CD14-positive monocyte (primary cell): ENCODE measurements at regions not wholly inside any gene's neighbourhood (a gene's known extent, or its start where the extent isn't known, plus 50 kb on each side); places are given as distances from the start of the nearest gene placed in this dataset.

ENCODE experiments used
- DNase-seq, 3 donors: peaks; one replicate each; pipeline ENCODE4 v3.0.0-alpha.2; 2011 to 2022
- H2AFZ ChIP-seq: 2 replicates; pipeline ENCODE4 v1.6.0; 2012; ENCODE audit warnings: mild to moderate bottlenecking, low read depth, low read length, inconsistent platforms; ENCODE audit not compliant: insufficient read depth, poor library complexity, severe bottlenecking
- H3K27ac ChIP-seq, 2 donors: 1 replicate in 1 of 2; 2 replicates in 1 of 2; pipeline ENCODE4 v1.5.1; 2012 to 2013; ENCODE audit warnings: low read length in 2 of 2, control low read depth in 1 of 2, inconsistent platforms in 1 of 2, low read depth in 1 of 2, mild to moderate bottlenecking in 1 of 2
- H3K27me3 ChIP-seq, 2 donors: one replicate each; pipeline versions ENCODE4 v1.6.0 to v1.6.1; 2011 to 2013; ENCODE audit warnings: low read length in 2 of 2; ENCODE audit not compliant: control insufficient read depth in 2 of 2, insufficient read depth in 2 of 2
- H3K36me3 ChIP-seq, 2 donors: replicated peaks in 1 of 2; 1 replicate in 1 of 2; 2 replicates in 1 of 2; pipeline versions ENCODE4 v1.5.1 to v1.6.1; 2012 to 2013; ENCODE audit warnings: low read length in 2 of 2, control low read depth in 1 of 2, inconsistent platforms in 1 of 2, mild to moderate bottlenecking in 1 of 2; ENCODE audit not compliant: insufficient read depth in 2 of 2, control insufficient read depth in 1 of 2
- H3K4me1 ChIP-seq, 2 donors: 1 replicate in 1 of 2; 2 replicates in 1 of 2; pipeline versions ENCODE4 v1.5.1 to v1.6.1; 2012 to 2013; ENCODE audit warnings: low read length in 2 of 2, control low read depth in 1 of 2, inconsistent platforms in 1 of 2, mild to moderate bottlenecking in 1 of 2, moderate library complexity in 1 of 2; ENCODE audit not compliant: insufficient read depth in 2 of 2, control insufficient read depth in 1 of 2
- H3K4me2 ChIP-seq: replicated peaks from 2 replicates; pipeline ENCODE3; 2012; ENCODE audit warnings: low read length, moderate library complexity, mild to moderate bottlenecking; ENCODE audit not compliant: poor library complexity, severe bottlenecking; ENCODE audit errors: extremely low read depth
- H3K4me3 ChIP-seq, 3 experiments: fragments of 200-600 bp in 1 of 3; sonication (generic) in 1 of 3; replicated peaks in 1 of 3; 1 replicate in 2 of 3; 2 replicates in 1 of 3; pipeline ENCODE4 v1.5.1; 2011 to 2013; ENCODE audit warnings: low read length in 3 of 3, mild to moderate bottlenecking in 3 of 3, control low read depth in 2 of 3, low read depth in 2 of 3, inconsistent platforms in 1 of 3, moderate library complexity in 1 of 3
- H3K79me2 ChIP-seq: 2 replicates; pipeline ENCODE4 v1.6.0; 2012; ENCODE audit warnings: mild to moderate bottlenecking, control low read depth, inconsistent platforms, low read length, moderate library complexity; ENCODE audit not compliant: insufficient read depth
- H3K9ac ChIP-seq: 2 replicates; pipeline ENCODE4 v1.6.0; 2017; ENCODE audit warnings: low read length, mild to moderate bottlenecking; ENCODE audit not compliant: insufficient read depth, poor library complexity, severe bottlenecking
- H3K9me3 ChIP-seq, 2 donors: replicated peaks in 1 of 2; 1 replicate in 1 of 2; 2 replicates in 1 of 2; pipeline versions ENCODE4 v1.5.1 to v1.6.1; 2012 to 2013; ENCODE audit warnings: low read length in 2 of 2, control low read depth in 1 of 2; ENCODE audit not compliant: control insufficient read depth in 1 of 2, insufficient read depth in 1 of 2
- H4K20me1 ChIP-seq: 2 replicates; pipeline ENCODE4 v1.6.0; 2012; ENCODE audit warnings: mild to moderate bottlenecking, low read length, control low read depth, moderate library complexity; ENCODE audit not compliant: insufficient read depth
- H3K27ac Mint-ChIP-seq, 7 donors: one replicate each; pipeline ENCODE4 v1.8.0; 2020; ENCODE audit warnings: mild to moderate bottlenecking in 7 of 7, mixed read lengths in 7 of 7, moderate library complexity in 6 of 7, inconsistent platforms in 2 of 7
- H3K27me3 Mint-ChIP-seq, 3 donors: one replicate each; pipeline ENCODE4 v1.8.0; 2021 to 2022; ENCODE audit warnings: low read depth in 3 of 3, mild to moderate bottlenecking in 3 of 3, mixed read lengths in 3 of 3, moderate library complexity in 3 of 3, inconsistent platforms in 1 of 3
- H3K36me3 Mint-ChIP-seq, 2 donors: one replicate each; pipeline ENCODE4 v1.8.0; 2020; ENCODE audit warnings: mixed read lengths in 2 of 2, inconsistent platforms in 1 of 2, mild to moderate bottlenecking in 1 of 2
- H3K4me1 Mint-ChIP-seq: one replicate; pipeline ENCODE4 v1.8.0; 2020; ENCODE audit warnings: mild to moderate bottlenecking, mixed read lengths
- H3K4me3 Mint-ChIP-seq, 2 donors: one replicate each; pipeline ENCODE4 v1.8.0; 2020; ENCODE audit warnings: mild to moderate bottlenecking in 2 of 2, mixed read lengths in 2 of 2, moderate library complexity in 1 of 2
- H3K9me3 Mint-ChIP-seq, 7 donors: one replicate each; pipeline ENCODE4 v1.8.0; 2020 to 2022; ENCODE audit warnings: mixed read lengths in 7 of 7, mild to moderate bottlenecking in 6 of 7, moderate library complexity in 6 of 7, inconsistent platforms in 2 of 7
- CTCF ChIP-seq: fragments of 200-600 bp; IDR thresholded peaks from one replicate; pipeline ENCODE4 v1.8.0; 2022; ENCODE audit warnings: antibody characterized with exemption, mild to moderate bottlenecking
- WGBS: methylation state at CpG from one replicate; pipeline ENCODE4 v1.1.5; 2013; ENCODE audit warnings: missing lambda C conversion rate; ENCODE audit not compliant: insufficient coverage; 5-methylcytosine and 5-hydroxymethylcytosine counted together
- intact Hi-C, 2 donors: fragments of 100-400 bp; cut with micrococcal nuclease; formaldehyde crosslinking; loops; one replicate each; pipeline versions ENCODE4 v1.15.0 to v1.15.1; 2023

GRCh38 chr1:67561704-67562113 lies 123.3 kb upstream of the GADD45A start:
- peak overlapping the region; percentile 2 for H3K9ac ChIP-seq
- H4K20me1 ChIP-seq = no peaks in the 10 kb centered on the region
- DNase-seq = peak; percentile 35 to 56 (median 44)

GRCh38 chr1:67563684-67564083 lies 121.3 kb upstream of the GADD45A start:
- TF ChIP-seq CTCF = no peak
- Histone ChIP-seq H3K9ac (no peak overlapping the region), H2AFZ (no peak overlapping the region), H3K9me3 (peaks cover 0 to 4% of the 10 kb centered on the region in 2 donors), H3K27me3 (no peaks in the 10 kb centered on the region), H4K20me1 (no peaks in the 10 kb centered on the region), H3K4me2 (no peak overlapping the region), H3K4me1 (peaks cover 35 to 36% of the 10 kb centered on the region in 2 donors), H3K4me3 (no peak overlapping the region), H3K79me2 (no peaks in the 10 kb centered on the region), H3K36me3 (no peaks in the 10 kb centered on the region), H3K27ac (no peak overlapping the region)
- Mint-ChIP-seq H3K36me3 (no peaks in the 10 kb centered on the region), H3K4me1 (peaks cover 36% of the 10 kb centered on the region), H3K9me3 (peaks cover 0 to 7% (median 2%) of the 10 kb centered on the region in 7 donors), H3K27ac (no peak overlapping the region), H3K27me3 (peaks cover 0 to 2% (median 0%) of the 10 kb centered on the region in 3 donors), H3K4me3 (no peak overlapping the region)
- no peak for DNase-seq
- WGBS = no CpG with 5 or more reads among the region's 2 CpGs
- intact Hi-C loops = loop anchor here in 1 of 2 donors (10.0 kb wide), 1 partner anchor 201 kb away; no protein-coding TSS in a partner anchor

More at GRCh38 chr1:67561704-67562113, 123.3 kb upstream of the GADD45A start:
- Mint-ChIP-seq H3K36me3 (no peaks in the 10 kb centered on the region), H3K27ac (peak overlapping the region in 3 of 7 donors; percentile 30 to 63 (median 63)), H3K9me3 (peaks cover 0 to 7% (median 2%) of the 10 kb centered on the region in 7 donors), H3K4me3 (peak overlapping the region; percentile 10 to 53), H3K4me1 (peaks cover 43% of the 10 kb centered on the region), H3K27me3 (peaks cover 0 to 2% (median 0%) of the 10 kb centered on the region in 3 donors)
- H3K27me3 ChIP-seq = no peaks in the 10 kb centered on the region
- intact Hi-C loops = loop anchor here in 1 of 2 donors (10.0 kb wide), 1 partner anchor 203 kb away; no protein-coding TSS in a partner anchor
- H3K27ac ChIP-seq = peak overlapping the region in 1 of 2 donors; percentile 49
- TF ChIP-seq CTCF = peak; percentile 83
- H2AFZ ChIP-seq = peak overlapping the region; percentile 35
- no peaks in the 10 kb centered on the region for H3K36me3 ChIP-seq
- H3K9me3 ChIP-seq = peaks cover 0 to 4% of the 10 kb centered on the region in 2 donors
- peak overlapping the region; percentile 54 for H3K4me2 ChIP-seq
- peaks cover 36 to 43% of the 10 kb centered on the region in 2 donors for H3K4me1 ChIP-seq
- 18% methylated on average over 2 of the region's 4 CpGs for WGBS
- peak overlapping the region in 1 of 3 experiments; percentile 28 for H3K4me3 ChIP-seq
- H3K79me2 ChIP-seq = no peaks in the 10 kb centered on the region
